Adipose tissue (tissue), 3 donors: ENCODE measurements at regions not wholly inside any gene's neighbourhood (a gene's known extent, or its start where the extent isn't known, plus 50 kb on each side); places are given as distances from the start of the nearest gene placed in this dataset.

Experiments used
- H3K27ac ChIP-seq: one replicate; pipeline ENCODE4 v1.5.1; 2013; ENCODE audit warnings: low read depth, low read length
- WGBS, 3 donors: extraction: QIAGEN DNeasy Blood & Tissue Kit; methylation state at CpG; one replicate each; pipeline ENCODE4 v1.1.7; 2013; 5-methylcytosine and 5-hydroxymethylcytosine counted together
- donor health status: healthy with polysubstance abuse.
- donor health status: Bipolar disorder and iron deficiency.
- donor health status: healthy.

DNA sequence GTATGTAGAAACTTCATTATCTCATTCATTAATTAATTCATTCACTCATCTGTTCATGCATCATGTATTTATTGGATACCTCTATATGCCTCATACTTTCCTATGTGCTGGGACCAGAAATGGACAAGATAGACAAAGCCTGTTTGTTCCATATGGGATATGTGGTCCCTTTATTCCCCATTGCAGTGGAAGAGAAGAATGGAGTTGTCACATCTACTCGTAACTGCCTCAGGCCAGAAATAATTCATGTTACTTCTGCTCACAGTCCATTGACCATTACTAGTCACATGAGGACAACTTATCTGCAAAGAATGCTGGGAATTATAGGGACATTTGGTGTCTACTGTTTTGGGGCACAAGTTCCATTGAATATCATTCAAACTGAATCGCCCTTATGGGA lies 327.8 kb downstream of the MATN1 start:
- H3K27ac ChIP-seq: no peak overlapping the region
- 85 to 90% (median 86%) methylated on average over 2 of the region's 2 CpGs for WGBS, 3 donors

DNA sequence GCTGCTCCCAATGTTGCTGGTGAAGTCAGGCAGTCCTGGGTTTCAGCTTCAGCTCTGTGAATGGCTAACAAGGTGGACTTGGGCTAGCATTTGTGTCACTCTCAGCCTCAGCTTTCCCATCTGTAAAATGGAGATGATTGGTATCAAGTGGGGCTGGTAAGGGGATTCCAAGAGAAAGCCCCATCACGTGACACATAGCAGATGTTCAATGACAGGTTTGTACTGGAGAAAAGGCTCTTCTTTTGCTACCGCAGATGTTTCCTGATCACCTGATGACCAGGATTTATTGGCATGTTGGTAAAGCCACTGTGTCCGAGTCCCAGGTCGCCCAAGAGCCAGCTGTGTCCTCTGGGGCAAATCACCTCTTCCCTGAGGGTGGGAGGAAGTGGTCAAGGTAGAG lies 335.0 kb downstream of the MATN1 start:
- WGBS, 3 donors: 67 to 82% (median 78%) methylated on average over 4 of the region's 4 CpGs
- no peak overlapping the region for H3K27ac ChIP-seq

DNA sequence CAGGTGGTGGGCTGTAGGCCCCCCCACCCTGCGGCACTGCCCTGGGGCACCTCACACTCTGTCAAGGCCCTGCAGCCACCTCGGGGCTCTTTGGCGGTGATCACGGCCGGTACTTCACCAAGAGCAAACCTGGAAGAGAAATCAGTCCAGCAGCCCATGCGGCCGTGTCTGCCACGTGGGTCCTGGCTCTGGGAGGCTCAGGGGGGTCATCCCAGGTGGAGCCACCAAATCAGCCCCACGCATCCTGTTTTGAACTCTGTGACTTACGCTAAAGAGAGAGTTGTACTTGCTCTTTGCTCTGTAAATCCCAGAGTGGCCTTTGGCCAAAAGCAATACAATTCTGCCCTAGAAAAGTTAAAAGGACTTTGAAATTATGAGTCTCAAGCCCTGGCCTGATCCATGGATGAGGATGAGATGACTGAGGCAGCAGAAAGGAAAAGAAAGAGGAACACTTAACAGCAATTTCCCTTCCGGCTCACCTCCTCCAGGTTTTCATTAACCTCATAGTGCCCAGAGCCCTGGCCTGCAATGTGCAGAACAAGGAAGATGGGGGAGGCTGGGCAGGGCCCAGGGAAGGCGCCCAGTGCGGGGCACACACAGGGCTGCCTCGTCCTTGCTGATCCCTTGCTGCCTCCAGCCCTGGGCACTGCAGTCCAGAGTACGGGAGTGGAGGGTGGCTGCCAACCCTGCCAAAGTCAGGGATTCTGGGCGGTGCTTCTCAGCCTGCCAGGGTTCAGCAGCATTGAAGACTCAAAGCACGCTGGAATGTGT lies 337.0 kb downstream of the MATN1 start:
- no peak overlapping the region for H3K27ac ChIP-seq
- WGBS, 3 donors: 61 to 69% (median 64%) methylated on average over 12 to 17 of the region's 17 CpGs

DNA sequence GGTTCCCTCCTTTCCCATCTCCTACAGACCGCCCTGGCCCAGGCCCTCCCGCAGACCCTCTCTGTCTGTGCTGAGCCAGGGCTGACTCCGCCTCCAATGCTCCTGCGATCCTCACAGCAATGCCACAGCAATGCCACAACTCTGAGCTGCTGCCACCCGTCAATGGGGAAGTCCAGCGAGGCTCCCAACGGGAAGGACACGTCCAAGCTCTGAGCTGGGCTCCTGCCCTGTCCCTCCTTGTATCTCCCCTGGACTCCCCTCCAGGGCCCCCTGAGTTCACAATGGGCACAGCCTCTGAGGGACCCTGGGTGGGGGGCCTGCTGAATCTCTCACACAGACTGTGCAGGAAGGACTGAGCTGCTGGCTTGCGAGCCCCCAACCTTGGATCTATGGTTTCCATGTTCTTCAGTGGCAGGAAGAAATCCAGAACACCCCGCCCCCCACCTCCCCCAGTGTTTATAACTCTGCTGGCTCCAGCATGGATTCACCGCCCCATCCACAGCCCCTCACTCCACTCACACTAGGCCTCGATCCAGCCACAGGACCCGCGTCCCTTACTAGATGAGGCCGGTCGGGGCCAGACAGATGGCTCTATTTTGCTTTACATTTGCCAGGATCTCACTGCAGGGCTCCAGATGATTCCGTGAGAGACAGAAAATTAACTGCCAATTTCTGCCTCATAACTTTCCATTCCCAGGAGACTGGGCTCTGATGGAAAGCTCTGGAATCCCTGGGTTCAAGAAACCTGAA lies 338.0 kb downstream of the MATN1 start:
- H3K27ac ChIP-seq: no peak overlapping the region
- WGBS, 3 donors: 70 to 77% (median 73%) methylated on average over 17 of the region's 17 CpGs

DNA sequence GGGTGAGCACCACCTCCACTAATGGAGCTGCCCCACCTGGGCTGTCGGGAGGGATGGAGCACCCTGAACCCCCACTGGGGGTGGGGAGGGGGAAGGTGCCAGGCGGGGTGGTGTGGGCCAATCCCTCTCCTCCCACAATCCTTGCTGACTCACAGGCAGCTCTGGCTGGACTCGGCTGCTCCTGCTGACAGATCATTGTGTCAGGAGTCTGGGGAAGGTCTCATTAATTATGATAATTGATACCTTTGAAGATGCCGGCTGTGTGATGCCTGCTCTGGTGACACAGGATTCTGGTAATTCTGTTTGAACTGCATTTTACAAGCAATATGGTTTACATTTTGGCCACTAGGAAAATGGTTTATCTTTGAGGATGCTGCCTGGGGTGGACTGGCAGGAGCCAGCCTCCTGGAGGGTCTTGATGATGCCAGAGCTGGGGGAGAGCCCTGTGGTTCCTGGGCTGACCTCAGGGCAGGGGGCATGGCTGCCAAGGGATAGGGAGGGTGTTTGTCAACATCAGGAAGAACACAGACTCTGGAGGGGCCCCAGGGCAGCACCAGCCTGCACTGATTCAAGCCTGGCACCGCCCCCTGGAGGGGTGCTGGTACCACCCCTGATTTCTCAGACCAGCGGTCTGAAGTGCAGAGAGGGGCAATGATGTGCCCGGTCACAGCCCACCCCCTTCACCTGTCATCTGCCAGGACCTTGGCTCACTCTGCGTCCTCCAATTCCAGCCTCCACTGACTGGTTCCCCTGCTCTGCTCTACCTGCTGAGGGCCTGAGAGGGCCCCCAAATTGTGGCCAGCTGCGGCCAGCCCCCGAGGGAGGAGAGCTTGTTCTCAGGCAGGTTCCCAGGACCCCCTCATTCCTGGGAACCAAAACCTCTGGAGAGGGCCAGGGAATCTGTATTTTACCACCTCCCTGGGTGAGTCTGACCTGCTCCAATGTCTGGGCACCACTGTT lies 338.8 kb downstream of the MATN1 start:
- H3K27ac ChIP-seq: no peak overlapping the region
- 45 to 63% (median 59%) methylated on average over 10 of the region's 10 CpGs for WGBS, 3 donors

DNA sequence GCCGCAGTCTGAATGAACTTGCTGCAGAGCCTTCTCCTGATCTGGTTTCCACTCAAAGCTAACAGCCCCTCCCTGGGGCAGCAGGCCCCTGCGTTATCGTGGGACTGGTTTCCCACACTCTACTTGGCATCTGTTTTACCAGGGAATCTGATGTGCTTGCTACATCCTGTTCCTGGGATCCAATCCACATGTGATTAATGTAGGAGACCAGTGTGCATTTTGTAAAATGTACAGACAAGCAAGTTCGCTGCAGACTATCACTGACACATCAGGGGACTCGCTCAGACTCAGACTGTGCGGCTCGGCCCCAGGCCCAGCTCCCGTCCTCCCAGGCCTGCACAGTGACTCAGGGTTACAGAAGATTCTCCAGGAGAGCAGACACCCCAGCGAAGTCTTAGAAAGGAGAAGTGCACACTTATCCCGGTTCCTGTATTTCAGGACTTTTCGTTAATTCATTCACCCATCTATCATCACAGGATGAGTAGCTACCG lies 340.1 kb downstream of the MATN1 start:
- 55 to 65% (median 59%) methylated on average over 12 of the region's 12 CpGs for WGBS, 3 donors
- no peak overlapping the region for H3K27ac ChIP-seq

DNA sequence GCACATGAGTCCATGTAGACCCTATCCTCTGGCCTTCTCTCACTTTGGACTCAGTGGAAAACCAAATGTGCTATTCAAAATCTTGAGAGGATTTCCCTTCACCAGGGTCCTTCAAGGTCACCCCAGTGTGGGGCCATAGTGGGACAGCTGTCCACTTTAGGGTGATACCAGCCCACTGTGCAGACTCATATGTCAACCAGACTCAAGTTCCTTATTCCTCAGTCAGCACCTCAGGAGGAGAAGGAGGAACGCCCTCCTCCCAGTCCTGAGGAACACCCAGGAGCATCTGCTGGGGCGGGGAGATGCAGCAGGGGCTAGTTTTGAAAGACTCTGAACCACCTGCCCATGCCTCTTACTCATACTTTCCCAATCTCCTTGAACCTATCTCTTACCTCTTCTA lies 340.9 kb downstream of the MATN1 start:
- H3K27ac ChIP-seq: no peak overlapping the region
- 63 to 91% (median 79%) methylated on average over 2 of the region's 2 CpGs for WGBS, 3 donors

DNA sequence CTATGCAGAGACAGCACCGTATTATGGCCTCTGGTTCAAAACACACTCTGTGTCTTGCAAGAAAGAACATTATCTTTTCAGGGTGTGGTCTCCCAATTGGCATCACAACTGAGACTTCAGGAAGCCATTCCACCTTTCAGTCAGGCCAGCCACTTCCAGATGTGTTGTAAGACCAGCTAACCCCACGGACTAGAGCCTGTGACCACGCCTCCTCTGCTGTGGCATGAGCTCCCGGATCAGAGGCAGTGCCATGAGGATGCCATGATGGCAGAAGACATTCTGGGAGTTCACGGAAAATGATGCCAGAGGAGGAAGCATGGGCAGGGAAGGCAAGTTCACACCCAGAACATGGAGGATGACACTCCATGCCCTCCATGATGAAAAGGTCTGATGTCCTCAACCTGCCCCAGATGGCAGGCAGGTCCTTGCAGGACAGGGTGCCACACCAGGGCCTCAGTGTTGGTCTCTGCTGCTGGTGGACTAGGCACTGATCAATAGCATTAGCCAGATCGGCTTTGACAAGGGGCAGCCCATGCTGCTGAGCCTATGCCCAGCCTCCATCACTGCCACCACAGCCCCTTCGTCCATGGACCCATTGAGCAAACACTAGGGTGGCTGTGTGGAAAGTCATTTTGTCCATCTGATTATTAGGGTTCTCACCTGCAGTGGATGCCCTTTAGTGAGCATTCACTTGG lies 341.6 kb downstream of the MATN1 start:
- no peak overlapping the region for H3K27ac ChIP-seq
- 55 to 65% (median 65%) methylated on average over 7 of the region's 7 CpGs for WGBS, 3 donors

DNA sequence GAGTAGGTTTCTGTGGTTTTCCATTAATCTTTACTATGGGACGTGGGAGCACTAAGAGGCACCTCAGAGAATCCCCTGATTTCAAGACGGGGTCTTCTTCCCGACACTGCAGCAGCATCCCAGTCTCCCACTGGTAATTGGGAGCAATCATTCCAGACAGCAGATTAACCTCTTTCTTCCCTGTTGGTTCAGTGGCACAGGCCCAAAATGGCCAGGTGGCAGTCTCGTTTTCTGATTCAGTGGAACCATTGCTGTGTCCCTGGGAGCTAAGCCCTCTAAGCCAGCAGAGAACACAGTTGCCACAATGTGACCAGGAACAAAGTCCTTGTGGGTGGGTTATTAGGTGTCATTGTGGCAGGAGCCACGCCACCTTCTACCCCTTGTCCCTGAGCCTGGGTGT lies 342.1 kb downstream of the MATN1 start:
- no peak overlapping the region for H3K27ac ChIP-seq
- WGBS, 3 donors: 62 to 74% (median 71%) methylated on average over 5 of the region's 5 CpGs

DNA sequence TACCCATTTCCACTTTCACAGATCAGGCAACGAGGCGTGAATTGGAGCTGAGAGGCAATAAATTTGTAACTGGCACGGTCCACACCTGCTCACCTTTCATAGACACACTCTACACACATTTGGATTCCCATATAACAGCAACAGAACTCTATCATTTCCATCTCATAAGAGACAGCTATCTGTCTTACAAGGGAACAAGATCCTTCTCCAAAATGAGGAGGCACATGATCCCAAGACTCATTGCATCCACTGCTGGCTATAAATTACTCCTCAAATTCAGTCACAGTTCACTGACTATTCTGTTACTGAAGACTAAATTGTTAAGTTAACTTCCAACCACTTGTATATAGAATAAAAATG lies 342.8 kb downstream of the MATN1 start:
- 0 to 3% (median 3%) methylated on average over 3 of the region's 3 CpGs for WGBS, 3 donors
- H3K27ac ChIP-seq: no peak overlapping the region

DNA sequence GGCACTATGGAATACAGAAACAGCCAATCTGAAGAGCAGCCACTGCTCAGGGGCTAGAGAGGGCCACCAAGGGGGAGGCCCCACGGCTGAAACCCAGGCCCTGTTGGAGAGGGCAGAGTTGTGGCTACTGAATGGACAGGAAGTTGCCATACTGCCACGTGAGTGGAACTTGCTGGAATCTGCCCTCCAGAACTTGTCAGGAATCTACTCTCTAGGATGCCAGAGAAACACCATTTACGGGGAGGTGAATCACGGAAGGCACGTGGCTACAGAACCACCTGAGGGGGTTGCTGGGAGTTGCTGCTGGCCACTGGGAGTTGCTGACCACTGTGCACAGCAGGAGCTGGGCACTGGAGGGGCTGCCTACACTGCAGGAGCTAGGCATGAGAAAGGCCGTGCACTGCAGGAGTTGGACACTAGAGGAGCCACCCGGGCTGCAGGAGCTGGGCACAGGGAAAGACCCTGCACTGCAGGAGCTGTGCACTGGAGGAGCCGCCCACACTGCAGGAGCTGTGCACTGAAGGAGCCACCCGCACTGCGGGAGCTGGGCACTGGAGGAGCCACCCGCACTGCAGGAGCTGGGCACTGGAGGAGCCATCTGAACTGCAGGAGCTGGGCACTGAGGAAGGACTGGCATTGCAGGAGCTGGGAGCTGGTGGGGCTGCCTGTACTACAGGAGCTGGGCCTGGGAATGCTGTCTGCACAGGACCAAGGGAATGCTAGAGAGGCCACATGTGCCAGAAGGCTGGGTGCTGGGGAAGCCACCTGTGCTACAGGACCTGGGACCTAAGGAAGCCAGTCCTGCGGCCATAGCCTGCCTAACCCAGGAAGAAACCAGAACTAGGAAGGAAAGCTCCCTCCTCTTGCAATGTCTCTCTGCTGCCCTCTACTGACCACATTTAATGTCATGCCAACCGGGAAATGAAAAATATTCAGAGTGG lies 343.4 kb downstream of the MATN1 start:
- 52 to 57% (median 56%) methylated on average over 13 of the region's 13 CpGs for WGBS, 3 donors

DNA sequence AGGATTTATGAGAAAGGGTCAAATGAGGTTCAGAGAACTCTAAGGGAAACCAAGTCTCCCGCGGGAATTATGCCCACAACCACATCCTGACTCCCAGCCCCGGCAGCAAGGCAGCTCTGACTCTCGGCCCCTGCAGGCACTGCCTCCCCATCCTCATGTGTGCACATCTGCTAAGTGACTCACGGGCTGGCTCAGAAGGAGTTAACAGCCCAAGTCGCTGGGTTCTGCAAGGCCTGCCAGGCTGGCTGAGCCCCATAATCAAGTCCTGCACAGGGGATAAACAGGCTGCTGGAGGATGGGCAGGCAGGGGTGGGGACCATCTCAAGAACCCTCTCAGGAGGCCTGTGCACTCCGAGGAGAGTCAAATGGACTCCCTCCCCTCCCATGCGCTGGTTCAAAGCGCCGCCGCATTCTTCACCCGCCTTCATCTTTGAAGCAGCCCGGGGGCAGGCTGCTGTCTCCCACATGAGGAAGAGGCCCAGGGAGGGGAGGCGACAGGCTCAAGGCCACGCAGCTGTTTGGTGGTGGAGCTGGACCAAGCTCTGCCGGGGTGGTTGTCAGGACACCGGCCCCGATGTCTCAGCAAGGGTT lies 344.3 kb downstream of the MATN1 start:
- WGBS, 3 donors: 27 to 34% (median 32%) methylated on average over 17 to 18 of the region's 18 CpGs
- no peak overlapping the region for H3K27ac ChIP-seq

More for the DNA sequence above, 343.4 kb downstream of the MATN1 start:
- H3K27ac ChIP-seq: no peak overlapping the region

DNA sequence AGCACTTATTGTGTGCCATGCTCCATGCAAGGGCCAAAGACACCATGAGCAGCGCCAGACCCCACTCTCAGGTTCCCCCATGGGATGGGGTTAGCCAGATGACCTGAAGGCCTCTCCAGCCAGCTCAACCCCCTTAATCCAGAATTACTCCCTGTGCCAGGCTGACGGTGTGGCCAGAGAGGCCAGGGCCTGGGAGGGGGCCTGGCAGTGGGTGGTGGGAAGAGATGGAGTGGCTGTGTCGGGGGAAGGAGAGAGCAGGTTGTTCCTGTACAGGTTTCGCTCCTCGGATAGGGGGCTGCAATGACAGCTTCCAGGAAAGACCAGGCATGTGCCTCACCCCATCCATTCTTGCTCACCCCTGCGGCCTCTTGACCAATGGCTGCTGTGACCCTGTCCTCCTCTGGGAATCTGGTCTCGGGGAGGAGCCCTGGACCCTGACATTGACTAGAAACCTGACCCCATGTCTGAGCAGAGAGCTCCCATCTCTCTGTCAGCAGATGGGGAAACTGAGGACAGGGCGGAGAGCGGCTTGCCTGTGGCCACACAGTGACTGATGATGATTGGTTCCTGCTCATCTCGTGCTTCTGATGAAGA lies 345.3 kb downstream of the MATN1 start:
- H3K27ac ChIP-seq: no peak overlapping the region
- 69 to 72% (median 72%) methylated on average over 9 to 10 of the region's 10 CpGs for WGBS, 3 donors

DNA sequence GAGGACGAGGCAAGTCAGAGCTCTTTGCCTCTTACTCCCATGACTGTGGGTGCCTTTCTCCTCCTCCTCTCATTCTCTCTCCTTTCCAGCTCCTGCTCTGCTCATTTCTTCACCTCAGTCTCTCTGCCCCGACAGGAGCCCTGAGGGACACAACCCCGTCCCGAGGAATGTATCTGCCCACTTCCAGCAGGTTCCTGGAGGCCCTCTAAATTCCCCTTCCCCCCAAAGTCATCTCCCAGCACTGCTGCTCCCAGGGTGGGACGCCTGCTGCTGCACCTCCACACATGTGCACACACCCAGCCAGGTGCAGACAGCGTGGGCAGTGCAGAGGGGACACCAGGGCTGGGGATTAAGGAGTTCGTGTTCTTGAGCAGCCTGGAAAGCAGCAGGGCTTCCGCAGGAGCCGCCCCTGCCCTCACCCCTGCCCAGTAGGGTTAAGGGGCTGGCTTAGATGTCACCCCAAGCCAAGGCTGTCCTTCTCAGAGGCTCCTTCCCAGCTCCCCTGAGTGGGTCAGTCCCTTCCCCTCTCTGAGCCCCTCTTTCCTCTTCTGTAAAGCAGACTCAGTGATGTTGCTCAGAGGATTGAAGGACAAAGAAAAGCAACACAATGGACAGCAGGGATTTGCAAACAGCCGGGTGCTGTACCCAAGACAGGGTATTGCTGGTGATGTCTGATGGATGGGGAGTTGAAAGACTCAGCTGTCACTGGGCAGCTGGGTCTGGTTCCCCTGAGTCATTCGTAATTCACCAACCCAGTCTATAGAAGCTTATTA lies 346.0 kb downstream of the MATN1 start:
- WGBS, 3 donors: 52 to 72% (median 71%) methylated on average over 11 of the region's 11 CpGs
- no peak overlapping the region for H3K27ac ChIP-seq

DNA sequence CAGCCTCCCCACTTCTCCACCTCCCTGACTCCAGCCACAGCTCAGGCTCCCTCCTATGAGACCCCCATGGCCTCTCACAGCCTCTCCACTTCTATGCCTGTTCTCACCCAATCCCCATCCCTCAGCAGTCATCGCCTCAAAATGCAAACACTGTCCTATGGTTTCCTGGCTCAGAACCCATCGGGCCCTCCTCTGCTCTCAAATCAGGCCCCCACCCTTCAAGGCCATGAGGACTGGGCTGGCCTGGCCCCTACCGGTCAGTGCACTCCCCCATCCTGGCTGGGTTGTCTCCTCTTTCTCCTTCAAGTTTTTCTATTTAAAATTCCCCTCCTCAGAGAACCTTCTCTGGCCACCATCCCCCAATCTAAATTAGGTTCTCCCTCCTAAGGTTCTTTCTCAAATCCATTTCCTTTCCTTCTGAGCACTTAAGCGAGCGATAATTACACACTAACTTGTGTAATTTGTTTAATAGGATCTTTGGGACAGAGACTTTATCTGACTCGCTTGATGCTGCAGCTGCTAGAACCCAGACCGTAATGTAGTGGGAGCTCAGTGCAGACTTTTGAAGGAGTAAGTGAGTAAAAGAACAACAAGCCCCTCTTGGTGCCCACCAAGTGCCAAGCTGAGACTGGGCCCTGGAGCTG lies 347.2 kb downstream of the MATN1 start:
- no peak overlapping the region for H3K27ac ChIP-seq
- 56 to 75% (median 69%) methylated on average over 7 of the region's 7 CpGs for WGBS, 3 donors
